B cell (primary cell): ENCODE measurements at regions not wholly inside any gene's neighbourhood (a gene's known extent, or its start where the extent isn't known, plus 50 kb on each side); places are given as distances from the start of the nearest gene placed in this dataset.
"Not testable (repeated sequence)": the region's sequence is repeated elsewhere in the genome, so short reads cannot be mapped to it uniquely, and the experiment has no call there.

Experiments used
- ATAC-seq: fragments of 200-7000 bp; cut with Tn5 transposase; one replicate; pipeline ENCODE4 v1.10.0; 2021; ENCODE audit warnings: low read depth, mild to moderate bottlenecking, moderate number of reproducible peaks, moderate library complexity
- CTCF ChIA-PET: fragments of 350-600 bp; sonication (Branson Sonifier 250); formaldehyde crosslinking; loops from one replicate; lab custom pipeline; 2021; ENCODE audit warnings: antibody characterized with exemption, inconsistent platforms; lab: Charles Lee
- POLR2A ChIA-PET: fragments of 350-600 bp; sonication (Branson Sonifier 250); formaldehyde crosslinking; loops from one replicate; lab custom pipeline; 2021; ENCODE audit warnings: antibody characterized with exemption; lab: Charles Lee
- DNase-seq: peaks from one replicate; pipeline ENCODE4 v3.0.0; 2013
- H2AFZ ChIP-seq: 2 replicates; pipeline ENCODE4 v1.6.1; 2012; ENCODE audit warnings: mild to moderate bottlenecking, low read depth, low read length; ENCODE audit not compliant: insufficient read depth, poor library complexity, severe bottlenecking
- H3K27ac ChIP-seq, 2 donors: 1 replicate in 1 of 2; 2 replicates in 1 of 2; pipeline ENCODE4 v1.5.1; 2012 to 2013; ENCODE audit warnings: low read length in 2 of 2, mild to moderate bottlenecking in 2 of 2, moderate library complexity in 1 of 2
- H3K27me3 ChIP-seq, 4 experiments: fragments of 200-600 bp in 1 of 4; sonication (generic) in 1 of 4; replicated peaks in 1 of 4; 1 replicate in 2 of 4; 2 replicates in 2 of 4; pipeline versions ENCODE4 v1.6.1 to v1.7.0; 2013 to 2016; ENCODE audit warnings: low read length in 3 of 4, mild to moderate bottlenecking in 2 of 4, mixed read lengths in 1 of 4, moderate library complexity in 1 of 4; ENCODE audit not compliant: insufficient read depth in 4 of 4, control insufficient read depth in 3 of 4; ENCODE audit errors: control extremely low read depth in 1 of 4
- H3K36me3 ChIP-seq, 2 experiments: replicated peaks in 1 of 2; 1 replicate in 1 of 2; 2 replicates in 1 of 2; pipeline versions ENCODE4 v1.6.1 to v1.7.1; 2013; ENCODE audit warnings: low read length in 1 of 2; ENCODE audit not compliant: insufficient read depth in 2 of 2, control insufficient read depth in 1 of 2; ENCODE audit errors: control extremely low read depth in 1 of 2, extremely low read depth in 1 of 2
- H3K4me1 ChIP-seq, 2 donors: fragments of 200-600 bp in 1 of 2; sonication (generic) in 1 of 2; 1 replicate in 1 of 2; 2 replicates in 1 of 2; pipeline versions ENCODE4 v1.5.1 to v1.6.1; 2013 to 2017; ENCODE audit warnings: low read length in 2 of 2; ENCODE audit not compliant: control insufficient read depth in 2 of 2, insufficient read depth in 2 of 2
- H3K4me2 ChIP-seq: replicated peaks from 2 replicates; pipeline ENCODE3; 2012; ENCODE audit warnings: mild to moderate bottlenecking, low read depth, low read length; ENCODE audit not compliant: poor library complexity, severe bottlenecking
- H3K4me3 ChIP-seq, 5 experiments: fragments of 200-600 bp in 1 of 5; sonication (generic) in 1 of 5; 1 replicate in 3 of 5; 2 replicates in 2 of 5; pipeline versions ENCODE4 v1.5.1 to v1.7.0; 2011 to 2016; ENCODE audit warnings: low read length in 4 of 5, mild to moderate bottlenecking in 4 of 5, low read depth in 2 of 5, control low read depth in 1 of 5, moderate library complexity in 1 of 5; ENCODE audit not compliant: insufficient read depth in 1 of 5; ENCODE audit errors: control extremely low read depth in 1 of 5, extremely low read depth in 1 of 5
- H3K79me2 ChIP-seq: fragments of 200-600 bp; sonication (generic); one replicate; pipeline ENCODE4 v1.6.0; 2016; ENCODE audit warnings: low read length; ENCODE audit not compliant: control insufficient read depth, insufficient read depth
- H3K9ac ChIP-seq: fragments of 200-600 bp; sonication (generic); 2 replicates; pipeline ENCODE4 v1.6.1; 2017; ENCODE audit warnings: mild to moderate bottlenecking, low read length, moderate library complexity
- H3K9me3 ChIP-seq, 3 donors: one replicate each; pipeline versions ENCODE4 v1.6.1 to v1.7.1; 2013; ENCODE audit warnings: low read length in 2 of 3; ENCODE audit not compliant: control insufficient read depth in 2 of 3, insufficient read depth in 1 of 3; ENCODE audit errors: control extremely low read depth in 1 of 3
- H4K20me1 ChIP-seq: 2 replicates; pipeline ENCODE4 v1.6.0; 2012; ENCODE audit warnings: mild to moderate bottlenecking, low read length; ENCODE audit not compliant: insufficient read depth, control insufficient read depth, poor library complexity, severe bottlenecking
- H3K27ac Mint-ChIP-seq: one replicate; pipeline ENCODE4 v1.8.0; 2021; ENCODE audit warnings: mixed read lengths
- H3K27me3 Mint-ChIP-seq: one replicate; pipeline ENCODE4 v1.8.0; 2021; ENCODE audit warnings: mixed read lengths
- H3K4me1 Mint-ChIP-seq: one replicate; pipeline ENCODE4 v1.8.0; 2021; ENCODE audit warnings: mixed read lengths
- H3K4me3 Mint-ChIP-seq: one replicate; pipeline ENCODE4 v1.8.0; 2021; ENCODE audit warnings: mixed read lengths
- H3K9me3 Mint-ChIP-seq: one replicate; pipeline ENCODE4 v1.8.0; 2022; ENCODE audit warnings: mixed read lengths; ENCODE audit not compliant: insufficient read depth
- CTCF ChIP-seq: fragments of 200-600 bp; IDR thresholded peaks from one replicate; pipeline ENCODE4 v1.8.0; 2022; ENCODE audit warnings: antibody characterized with exemption, mild to moderate bottlenecking
- EZH2 ChIP-seq: IDR thresholded peaks from 2 replicates; pipeline ENCODE4 v1.6.1; 2012; ENCODE audit warnings: borderline replicate concordance, low read depth, mild to moderate bottlenecking, moderate library complexity, low read length; ENCODE audit not compliant: insufficient read depth, poor library complexity, severe bottlenecking
- WGBS: methylation state at CpG from one replicate; pipeline ENCODE4 v1.1.5; 2013; ENCODE audit warnings: missing lambda C conversion rate; ENCODE audit not compliant: insufficient coverage; 5-methylcytosine and 5-hydroxymethylcytosine counted together
- intact Hi-C: fragments of 100-400 bp; cut with micrococcal nuclease; formaldehyde crosslinking; loops from one replicate; pipeline ENCODE4 v1.10.0; 2022

- Mint-ChIP-seq H3K9me3 (no peaks in the 10 kb centered on the region), H3K4me3 (no peak overlapping the region), H3K27me3 (peaks cover 24% of the 10 kb centered on the region), H3K27ac (no peak overlapping the region), H3K4me1 (no peaks in the 10 kb centered on the region)
- no peak overlapping the region for H3K4me2 ChIP-seq
- H2AFZ ChIP-seq = no peak overlapping the region
- intact Hi-C loops = no loop called here
- no peaks in the 10 kb centered on the region for H3K9me3 ChIP-seq
- ChIA-PET CTCF (no interaction called here), POLR2A (no interaction called here)
- H3K36me3 ChIP-seq = no peaks in the 10 kb centered on the region
- H3K27me3 ChIP-seq = peaks cover 0 to 7% (median 0%) of the 10 kb centered on the region in 4 experiments
- DNase-seq = no peak
- H3K79me2 ChIP-seq = no peaks in the 10 kb centered on the region
- TF ChIP-seq CTCF = no peak
- TF ChIP-seq EZH2 = no peak
- no peak overlapping the region for H3K9ac ChIP-seq
- ATAC-seq = no peak
- no peak overlapping the region for H3K27ac ChIP-seq
- H3K4me3 ChIP-seq = no peak overlapping the region
- no peaks in the 10 kb centered on the region for H3K4me1 ChIP-seq
- H4K20me1 ChIP-seq = no peaks in the 10 kb centered on the region
- WGBS = 85% methylated on average over 14 of the region's 14 CpGs
Observed at GRCh38 chr6:167238146-167238693, 52.9 kb upstream of the UNC93A start.

- H3K9ac ChIP-seq = no peak overlapping the region
- Mint-ChIP-seq H3K4me1 (no peaks in the 10 kb centered on the region), H3K9me3 (no peaks in the 10 kb centered on the region), H3K4me3 (no peak overlapping the region), H3K27me3 (peaks cover 18% of the 10 kb centered on the region), H3K27ac (no peak overlapping the region)
- no peaks in the 10 kb centered on the region for H3K79me2 ChIP-seq
- H3K4me1 ChIP-seq = no peaks in the 10 kb centered on the region
- H2AFZ ChIP-seq = no peak overlapping the region
- TF ChIP-seq CTCF (no peak), EZH2 (no peak)
- ATAC-seq (no peak), DNase-seq (no peak)
- WGBS = 86% methylated on average over 10 of the region's 12 CpGs
- ChIA-PET CTCF (no interaction called here), POLR2A (no interaction called here)
- H3K4me3 ChIP-seq = no peak overlapping the region
- H3K27ac ChIP-seq = no peak overlapping the region
- H3K27me3 ChIP-seq = peaks cover 0 to 7% (median 0%) of the 10 kb centered on the region in 4 experiments
- intact Hi-C loops = no loop called here
- no peaks in the 10 kb centered on the region for H3K36me3 ChIP-seq
- no peak overlapping the region for H3K4me2 ChIP-seq
- H4K20me1 ChIP-seq = no peaks in the 10 kb centered on the region
- no peaks in the 10 kb centered on the region for H3K9me3 ChIP-seq
Observed at GRCh38 chr6:167238694-167239467, 52.2 kb upstream of the UNC93A start.

GRCh38 chr6:167239470-167239869 lies 51.6 kb upstream of the UNC93A start:
- H3K27me3 ChIP-seq, ATAC-seq, DNase-seq, H3K36me3 ChIP-seq, H3K4me1 Mint-ChIP-seq, H3K4me1 ChIP-seq, H3K4me3 Mint-ChIP-seq, H3K27ac Mint-ChIP-seq, H3K9ac ChIP-seq, H3K4me3 ChIP-seq, H3K79me2 ChIP-seq, H3K9me3 Mint-ChIP-seq, intact Hi-C loops, H3K27ac ChIP-seq, H3K4me2 ChIP-seq, CTCF ChIA-PET, POLR2A ChIA-PET, H4K20me1 ChIP-seq, H3K9me3 ChIP-seq, H2AFZ ChIP-seq: not testable (repeated sequence)
- WGBS = 83% methylated on average over 1 of the region's 2 CpGs
- H3K27me3 Mint-ChIP-seq = peaks cover 17% of the 10 kb centered on the region
